Mucosa of rectum (tissue), 2 donors: ENCODE measurements at regions not wholly inside any gene's neighbourhood (a gene's known extent, or its start where the extent isn't known, plus 50 kb on each side); places are given as distances from the start of the nearest gene placed in this dataset.

Experiments
- H3K27ac ChIP-seq, 2 donors: one replicate each; pipeline ENCODE4 v1.7.0; 2013; ENCODE audit warnings: inconsistent platforms in 2 of 2, low read depth in 2 of 2, low read length in 2 of 2
- H3K27me3 ChIP-seq, 2 donors: one replicate each; pipeline ENCODE4 v1.7.0; 2013; ENCODE audit warnings: low read length in 2 of 2; ENCODE audit not compliant: control insufficient read depth in 2 of 2, insufficient read depth in 2 of 2
- H3K36me3 ChIP-seq, 2 donors: one replicate each; pipeline ENCODE4 v1.7.0; 2013; ENCODE audit warnings: low read length in 2 of 2; ENCODE audit not compliant: control insufficient read depth in 2 of 2, insufficient read depth in 2 of 2
- H3K4me1 ChIP-seq, 2 donors: one replicate each; pipeline ENCODE4 v1.7.0; 2013; ENCODE audit warnings: low read length in 2 of 2, mild to moderate bottlenecking in 1 of 2; ENCODE audit not compliant: control insufficient read depth in 2 of 2, insufficient read depth in 2 of 2
- H3K4me3 ChIP-seq, 2 donors: one replicate each; pipeline ENCODE4 v1.7.0; 2013; ENCODE audit warnings: low read length in 2 of 2
- H3K9ac ChIP-seq, 2 donors: one replicate each; pipeline ENCODE4 v1.7.0; 2013; ENCODE audit warnings: low read length in 2 of 2, low read depth in 1 of 2, mild to moderate bottlenecking in 1 of 2
- H3K9me3 ChIP-seq, 2 donors: one replicate each; pipeline ENCODE4 v1.7.0; 2013; ENCODE audit warnings: low read length in 2 of 2; ENCODE audit not compliant: control insufficient read depth in 2 of 2
- donor health status: healthy.
- donor health status: Normal muscosa, but diverticular disease.

DNA sequence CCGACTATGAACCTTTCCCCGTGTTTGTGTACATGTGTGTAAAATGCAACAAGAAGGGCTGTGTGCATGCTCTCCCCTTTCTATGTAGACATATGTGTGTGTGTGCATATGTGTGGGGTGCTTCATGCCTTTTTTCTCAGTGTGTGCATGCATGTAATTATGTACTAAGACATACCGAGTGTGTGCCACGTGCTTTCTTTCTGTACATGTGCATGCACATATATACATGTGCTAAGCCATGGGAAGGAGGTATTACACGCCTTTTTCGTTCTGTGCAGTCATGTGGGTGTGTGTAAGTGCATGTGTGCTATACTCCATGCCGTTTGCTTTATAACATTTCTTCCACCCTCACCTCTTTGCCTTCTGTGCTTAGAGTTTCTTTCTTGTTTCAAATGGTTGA, 544.3 kb downstream of the TNS3 start:
- H3K27ac ChIP-seq = no peak overlapping the region

DNA sequence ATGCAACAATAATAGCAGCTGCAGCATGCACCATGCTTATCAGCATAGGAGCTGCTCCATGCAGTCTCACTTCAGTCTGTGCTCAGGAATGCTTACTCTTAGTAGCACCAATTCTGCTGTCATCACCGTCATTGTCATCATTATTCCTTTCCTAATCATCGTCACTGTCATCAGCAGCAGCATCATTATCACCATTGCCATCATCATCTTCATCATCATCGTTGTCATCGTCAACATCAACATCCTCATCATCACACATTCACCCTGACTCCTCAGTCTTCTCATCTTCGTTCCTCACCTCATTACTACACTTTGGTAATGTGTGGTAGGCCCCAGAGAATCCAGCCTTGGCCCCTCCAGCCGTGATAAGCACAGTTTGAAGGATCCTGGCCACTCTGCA, 545.0 kb downstream of the TNS3 start:
- no peaks in the 10 kb centered on the region for H3K36me3 ChIP-seq
- H3K9ac ChIP-seq = no peak overlapping the region
- no peaks in the 10 kb centered on the region for H3K27me3 ChIP-seq
- no peak overlapping the region for H3K4me3 ChIP-seq
- peaks cover 0 to 3% of the 10 kb centered on the region in 2 donors for H3K4me1 ChIP-seq
- no peaks in the 10 kb centered on the region for H3K9me3 ChIP-seq
- H3K27ac ChIP-seq = no peak overlapping the region

More for the DNA sequence above, 544.3 kb downstream of the TNS3 start:
- Histone ChIP-seq H3K4me1 (peaks cover 0 to under 1% of the 10 kb centered on the region in 2 donors), H3K36me3 (no peaks in the 10 kb centered on the region), H3K4me3 (no peak overlapping the region), H3K9ac (no peak overlapping the region), H3K27me3 (no peaks in the 10 kb centered on the region), H3K9me3 (no peaks in the 10 kb centered on the region)

DNA sequence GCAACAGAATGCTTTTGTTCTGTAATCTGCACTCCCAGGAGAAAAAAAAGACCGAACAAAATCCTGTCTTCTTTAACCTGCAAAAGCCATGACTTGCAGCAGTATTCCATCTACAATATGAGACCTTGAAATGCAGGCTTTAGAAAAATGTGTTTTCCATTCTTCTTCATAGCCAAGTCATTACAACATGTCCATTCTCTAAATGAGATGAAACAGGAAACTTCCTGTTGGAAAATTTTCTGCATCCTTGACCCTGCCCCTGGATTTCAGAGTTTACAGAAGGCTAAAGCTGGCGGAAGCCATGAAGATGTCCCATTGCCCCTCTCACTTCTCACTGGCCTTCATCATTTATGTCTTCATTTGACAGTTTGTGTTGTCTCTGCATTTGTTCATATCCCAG, 546.4 kb downstream of the TNS3 start:
- Histone ChIP-seq H3K4me1 (peaks cover 0 to 3% of the 10 kb centered on the region in 2 donors), H3K4me3 (no peak overlapping the region), H3K27ac (no peak overlapping the region), H3K27me3 (no peaks in the 10 kb centered on the region), H3K36me3 (no peaks in the 10 kb centered on the region), H3K9ac (no peak overlapping the region), H3K9me3 (no peaks in the 10 kb centered on the region)

DNA sequence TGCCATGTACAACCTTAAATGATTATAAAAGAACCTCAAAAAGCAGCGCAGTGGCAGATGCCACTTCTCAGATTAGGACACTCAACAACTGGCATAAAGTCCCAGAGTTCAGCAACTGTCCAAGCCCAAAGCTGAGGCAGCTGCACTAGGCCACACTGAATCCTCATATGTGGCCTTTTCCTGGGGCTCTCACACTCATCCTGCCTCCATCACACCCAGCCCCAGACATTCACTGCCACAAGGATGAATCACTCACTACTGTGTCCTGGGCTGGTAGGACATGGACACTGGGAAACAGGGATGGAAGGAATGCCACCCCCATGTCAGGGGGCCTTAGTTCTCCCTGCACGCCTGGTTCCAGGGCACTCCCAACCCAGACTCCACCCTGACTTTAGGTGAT, 547.7 kb downstream of the TNS3 start:
- Histone ChIP-seq H3K27me3 (no peaks in the 10 kb centered on the region), H3K9me3 (no peaks in the 10 kb centered on the region), H3K4me3 (no peak overlapping the region), H3K27ac (no peak overlapping the region), H3K9ac (no peak overlapping the region), H3K36me3 (no peaks in the 10 kb centered on the region), H3K4me1 (peaks cover 0 to 3% of the 10 kb centered on the region in 2 donors)

DNA sequence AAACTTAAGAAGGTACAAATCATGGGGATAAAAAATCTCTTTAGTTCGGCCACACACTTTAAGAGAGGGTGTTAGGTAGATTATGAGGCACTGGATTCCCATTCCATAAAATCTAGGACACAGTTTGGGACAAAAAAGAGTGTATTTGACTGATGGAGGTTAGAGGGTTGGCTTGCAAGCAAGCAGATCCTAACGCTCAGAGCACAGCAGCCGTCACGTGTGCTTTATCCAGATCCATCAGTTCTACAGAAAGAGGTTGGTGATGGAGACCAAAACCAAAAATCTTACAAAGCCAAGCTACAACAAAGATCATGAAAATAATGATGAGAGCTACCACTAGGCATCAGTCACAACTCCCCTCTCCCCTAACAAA, 549.4 kb downstream of the TNS3 start:
- no peak overlapping the region for H3K9ac ChIP-seq
- peaks cover 0 to 3% of the 10 kb centered on the region in 2 donors for H3K4me1 ChIP-seq
- H3K9me3 ChIP-seq = no peaks in the 10 kb centered on the region
- H3K27me3 ChIP-seq = no peaks in the 10 kb centered on the region
- H3K36me3 ChIP-seq = no peaks in the 10 kb centered on the region
- H3K4me3 ChIP-seq = no peak overlapping the region
- H3K27ac ChIP-seq = no peak overlapping the region

DNA sequence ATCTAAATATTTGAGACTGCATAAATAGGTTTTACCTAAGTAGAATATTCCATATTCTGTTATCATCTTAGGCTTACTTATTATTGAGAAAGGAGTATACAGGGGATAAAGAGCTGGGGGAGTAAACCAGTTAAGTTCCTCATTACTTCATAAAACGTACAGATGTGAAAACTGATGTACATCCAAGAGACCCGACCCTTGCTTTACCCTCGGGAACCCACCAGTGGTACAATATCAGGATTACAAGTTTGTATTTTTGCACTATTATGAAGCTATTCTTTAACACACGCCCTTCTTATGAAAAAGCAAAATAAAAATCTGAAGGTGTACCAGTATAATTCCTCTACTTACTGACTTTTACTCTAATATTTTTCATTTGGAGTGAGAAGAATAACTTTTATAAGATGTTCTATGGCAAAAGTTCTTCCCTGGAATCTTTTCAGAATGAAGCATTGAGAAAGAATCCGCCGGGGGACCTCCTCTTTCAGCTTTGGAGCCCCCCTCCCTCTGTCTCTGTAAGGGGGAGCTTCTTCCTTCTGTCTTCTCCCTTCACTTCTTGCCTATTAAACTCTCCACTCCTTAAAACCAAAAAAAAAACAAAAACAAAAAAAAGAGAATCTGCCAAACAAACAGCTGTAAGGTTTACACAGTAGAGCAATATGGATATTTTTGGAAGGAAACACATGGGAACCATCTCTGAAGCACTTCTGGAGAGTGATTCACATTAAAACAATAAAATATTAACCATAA, 550.0 kb downstream of the TNS3 start:
- Histone ChIP-seq H3K27ac (no peak overlapping the region), H3K9me3 (no peaks in the 10 kb centered on the region), H3K27me3 (no peaks in the 10 kb centered on the region), H3K36me3 (no peaks in the 10 kb centered on the region), H3K4me3 (no peak overlapping the region), H3K4me1 (peaks cover 0 to 3% of the 10 kb centered on the region in 2 donors), H3K9ac (no peak overlapping the region)

DNA sequence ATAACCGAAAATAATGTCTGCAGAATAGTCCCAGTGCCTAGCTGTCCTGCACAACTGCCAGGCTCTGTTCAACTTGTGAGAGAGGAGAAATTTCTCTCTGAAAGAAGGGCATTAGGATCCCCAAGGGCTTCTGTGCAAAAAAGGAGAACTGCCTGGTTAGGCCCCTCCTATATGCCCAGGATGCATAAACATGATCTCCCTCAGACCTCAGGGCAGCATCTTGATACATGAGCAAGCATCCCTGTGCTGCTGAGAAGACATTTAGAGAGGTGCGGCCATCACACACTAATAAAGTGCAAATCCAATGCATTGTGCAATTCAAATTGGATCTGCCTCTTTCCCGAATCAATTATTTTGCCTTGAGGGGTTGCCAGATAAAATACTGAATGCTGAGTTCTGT, 553.6 kb downstream of the TNS3 start:
- Histone ChIP-seq H3K4me1 (peaks cover 0 to 3% of the 10 kb centered on the region in 2 donors), H3K9ac (no peak overlapping the region), H3K36me3 (no peaks in the 10 kb centered on the region), H3K9me3 (no peaks in the 10 kb centered on the region), H3K27ac (no peak overlapping the region), H3K4me3 (no peak overlapping the region), H3K27me3 (no peaks in the 10 kb centered on the region)

DNA sequence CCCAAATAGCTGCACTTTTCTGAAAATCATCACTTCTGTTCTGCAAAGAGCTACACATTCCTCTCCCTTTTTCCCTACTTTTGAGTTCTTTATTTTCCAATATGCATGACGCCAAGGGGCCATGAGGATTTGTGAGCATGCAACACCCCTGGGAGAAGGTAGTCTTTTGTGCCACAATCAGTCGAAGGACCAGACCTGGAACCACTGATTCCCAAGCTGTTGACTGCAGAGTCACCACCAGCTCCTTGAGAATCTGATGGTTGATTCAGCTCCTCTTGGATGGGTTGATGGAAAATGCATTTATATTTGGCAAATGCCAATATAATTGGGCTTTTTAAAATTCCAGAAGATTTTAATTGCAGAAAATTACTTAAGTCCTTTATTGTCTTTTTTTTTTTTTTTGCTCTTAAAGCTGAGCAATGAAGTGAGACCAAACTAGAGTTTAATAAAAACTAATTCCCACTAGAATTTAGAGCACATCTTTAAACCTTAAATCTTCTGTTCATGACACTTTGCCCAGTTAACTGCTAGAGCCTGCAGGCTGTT, 554.1 kb downstream of the TNS3 start:
- H3K27ac ChIP-seq = no peak overlapping the region
- no peak overlapping the region for H3K9ac ChIP-seq

DNA sequence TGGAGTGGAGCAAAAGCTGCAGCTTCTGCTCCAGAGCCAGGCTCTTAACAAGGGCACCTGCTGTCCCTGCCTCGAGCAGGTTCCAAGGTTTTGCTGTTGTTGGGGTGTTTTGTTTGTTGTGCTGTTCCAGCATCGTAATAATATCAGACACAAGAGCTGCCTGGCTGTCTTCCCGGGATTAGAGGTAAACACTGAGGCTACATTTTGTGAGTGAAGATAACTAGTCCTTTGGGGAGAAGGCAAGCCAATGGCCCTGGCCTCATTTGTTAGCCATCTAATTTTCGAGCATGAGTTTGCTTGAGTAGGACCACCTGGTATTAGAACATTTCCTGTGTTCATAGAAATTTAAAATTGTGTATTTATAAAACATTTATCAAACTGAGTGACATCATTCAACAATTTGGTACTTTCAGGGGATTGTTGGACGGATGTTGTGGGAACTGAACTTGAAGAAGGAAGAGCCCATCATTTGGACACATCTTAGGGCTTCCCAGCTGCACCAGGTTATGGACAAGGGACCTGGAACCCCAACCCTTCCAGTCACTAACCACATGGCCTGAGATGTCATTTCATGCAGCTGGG, 555.0 kb downstream of the TNS3 start:
- no peaks in the 10 kb centered on the region for H3K4me1 ChIP-seq
- H3K9me3 ChIP-seq = no peaks in the 10 kb centered on the region
- H3K27me3 ChIP-seq = no peaks in the 10 kb centered on the region
- no peak overlapping the region for H3K4me3 ChIP-seq
- H3K9ac ChIP-seq = no peak overlapping the region
- H3K27ac ChIP-seq = no peak overlapping the region
- no peaks in the 10 kb centered on the region for H3K36me3 ChIP-seq

More for the DNA sequence above, 554.1 kb downstream of the TNS3 start:
- Histone ChIP-seq H3K4me3 (no peak overlapping the region), H3K9me3 (no peaks in the 10 kb centered on the region), H3K36me3 (no peaks in the 10 kb centered on the region), H3K27me3 (no peaks in the 10 kb centered on the region), H3K4me1 (peaks cover 0 to 3% of the 10 kb centered on the region in 2 donors)

DNA sequence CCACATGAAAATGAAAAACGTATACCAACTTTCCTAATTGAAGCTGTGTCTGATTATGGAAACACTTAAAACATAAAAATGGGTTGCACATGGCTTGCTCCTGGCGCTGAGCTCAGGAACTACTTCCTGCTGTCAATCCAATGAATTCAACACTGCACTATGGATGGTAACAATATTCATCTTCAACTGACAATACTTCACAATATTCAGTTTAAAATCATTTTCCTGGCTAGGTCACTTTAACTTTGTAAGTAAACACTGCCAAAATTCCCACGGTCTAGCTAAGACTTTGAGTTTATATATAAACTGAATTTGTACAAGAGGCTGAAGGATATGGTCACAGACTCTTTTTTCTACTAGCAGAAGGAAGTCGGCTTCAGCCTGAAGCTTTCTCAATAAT, 556.9 kb downstream of the TNS3 start:
- Histone ChIP-seq H3K4me3 (no peak overlapping the region), H3K27ac (no peak overlapping the region), H3K9ac (no peak overlapping the region), H3K9me3 (no peaks in the 10 kb centered on the region), H3K27me3 (no peaks in the 10 kb centered on the region), H3K36me3 (no peaks in the 10 kb centered on the region), H3K4me1 (no peaks in the 10 kb centered on the region)
